ENCODE measurements at regions not wholly inside any gene's neighbourhood (a gene's known extent, or its start where the extent isn't known, plus 50 kb on each side); places are given as distances from the start of the nearest gene placed in this dataset.
"Not testable (repeated sequence)": the region's sequence is repeated elsewhere in the genome, so short reads cannot be mapped to it uniquely, and the experiment has no call there.

- peak overlapping the region in 5 of 21 experiments; percentile 12 to 66 (median 18) for H3K27ac ChIP-seq
- no peak overlapping the region for H3K4me3 ChIP-seq
Measured at GRCh38 chr5:173497685-173498084, 118.8 kb downstream of the BOD1 start.

- Histone ChIP-seq H3K4me3 (no peak overlapping the region), H3K27ac (peak overlapping the region in 2 of 21 experiments; percentile 9 to 22)
Measured at GRCh38 chr5:173496883-173497255, 119.6 kb downstream of the BOD1 start.

GRCh38 chr5:173496129-173496882 is 120.1 kb downstream of the BOD1 start:
- H3K4me3 ChIP-seq = no peak overlapping the region
- H3K27ac ChIP-seq = peak overlapping the region in 3 of 21 experiments; percentile 8 to 22 (median 21)

DNA sequence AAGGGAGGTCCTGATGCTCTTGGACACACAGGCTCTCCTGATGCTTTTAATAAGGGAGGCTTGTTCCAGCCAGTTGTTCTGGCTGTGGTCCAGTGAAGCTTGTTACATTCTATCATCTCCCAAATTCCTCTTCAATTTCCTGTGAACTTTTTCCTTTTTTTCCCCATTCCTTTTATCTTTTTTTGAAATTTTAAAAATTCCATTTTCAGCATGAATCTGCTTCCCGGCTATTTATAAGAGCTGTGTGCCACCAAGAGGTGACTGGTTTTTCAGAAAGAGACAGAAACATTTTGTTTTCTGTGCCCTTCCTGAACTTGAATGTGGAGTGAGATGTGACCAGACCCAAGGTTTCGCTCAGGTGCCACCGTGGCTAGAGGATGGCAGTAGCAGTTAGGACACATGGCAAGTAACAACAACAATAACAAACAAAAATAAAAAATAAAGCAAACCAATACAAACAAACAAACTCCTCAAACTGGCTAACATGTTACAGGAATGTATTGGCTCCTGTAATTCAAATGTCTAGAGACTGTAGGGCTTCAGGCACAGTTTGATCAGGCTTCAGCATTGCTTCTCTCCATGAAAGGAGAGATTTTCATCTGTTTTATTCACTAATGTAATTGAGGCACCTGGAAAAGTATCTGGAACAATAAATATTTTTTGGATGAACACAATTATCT is 121.1 kb downstream of the BOD1 start:
- H3K4me3 ChIP-seq = no peak overlapping the region
- H3K27ac ChIP-seq = peak overlapping the region in 3 of 21 experiments; percentile 8 to 22 (median 9)

- Histone ChIP-seq H3K4me3 (no peak overlapping the region), H3K27ac (peak overlapping the region in 2 of 21 experiments; percentile 31 to 36)
Measured at GRCh38 chr5:173494446-173494845, 122.0 kb downstream of the BOD1 start.

- no peak overlapping the region for H3K27ac ChIP-seq
Measured at GRCh38 chr5:173493846-173494245, 122.6 kb downstream of the BOD1 start.

GRCh38 chr5:173493040-173493439 is 123.4 kb downstream of the BOD1 start:
- Histone ChIP-seq H3K27ac (no peak overlapping the region), H3K4me3 (no peak overlapping the region)

More at GRCh38 chr5:173493846-173494245, 122.6 kb downstream of the BOD1 start:
- H3K4me3 ChIP-seq = no peak overlapping the region

GRCh38 chr5:173490681-173491080 is 125.8 kb downstream of the BOD1 start:
- no peak overlapping the region for H3K4me3 ChIP-seq
- no peak overlapping the region for H3K27ac ChIP-seq

GRCh38 chr5:173488144-173488543 is 128.3 kb downstream of the BOD1 start:
- Histone ChIP-seq H3K27ac (no peak overlapping the region), H3K4me3 (no peak overlapping the region)

GRCh38 chr5:173487300-173487699 is 129.2 kb downstream of the BOD1 start:
- no peak overlapping the region for H3K4me3 ChIP-seq
- H3K27ac ChIP-seq = no peak overlapping the region

DNA sequence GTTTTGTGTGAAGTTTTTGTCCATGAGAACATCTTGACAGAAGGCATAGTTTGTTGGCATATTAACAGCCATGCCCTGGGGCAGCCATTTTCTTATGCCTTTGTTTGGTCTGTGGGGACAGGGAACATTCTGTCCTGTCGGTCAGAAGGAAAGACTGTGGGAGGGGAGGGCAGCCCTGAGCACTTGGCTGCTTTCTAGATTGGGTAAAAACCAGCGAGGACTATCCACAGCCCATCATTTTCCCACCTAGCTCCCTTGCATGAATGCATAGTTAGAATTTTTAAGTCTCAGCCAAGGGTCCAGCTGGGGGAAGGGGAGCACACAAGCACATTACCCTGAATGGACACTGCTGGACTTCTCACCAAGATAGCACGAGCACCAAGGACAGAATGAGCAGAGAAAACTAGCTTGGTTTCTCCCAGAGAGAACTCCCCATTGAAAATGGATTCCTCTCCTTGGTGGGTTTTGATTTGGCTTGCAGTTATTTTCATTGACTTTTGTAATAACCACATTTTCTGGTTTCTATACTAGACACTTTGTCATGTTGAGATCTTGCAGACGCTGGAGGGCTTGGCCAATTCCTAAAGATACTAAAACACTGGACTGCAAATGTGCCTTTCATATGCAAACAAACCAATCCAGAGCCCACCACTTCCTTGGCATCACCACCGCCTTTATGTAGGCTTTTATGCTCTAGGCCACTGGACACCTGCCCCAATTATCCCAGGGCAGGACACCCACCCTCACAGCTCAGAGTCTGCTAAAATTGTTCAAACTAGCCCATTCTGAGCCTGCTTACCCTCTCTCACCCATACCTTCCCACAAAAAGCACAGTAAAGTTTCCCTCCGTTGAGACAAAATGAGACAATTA is 129.9 kb downstream of the BOD1 start:
- Histone ChIP-seq H3K27ac (no peak overlapping the region), H3K4me3 (no peak overlapping the region)

DNA sequence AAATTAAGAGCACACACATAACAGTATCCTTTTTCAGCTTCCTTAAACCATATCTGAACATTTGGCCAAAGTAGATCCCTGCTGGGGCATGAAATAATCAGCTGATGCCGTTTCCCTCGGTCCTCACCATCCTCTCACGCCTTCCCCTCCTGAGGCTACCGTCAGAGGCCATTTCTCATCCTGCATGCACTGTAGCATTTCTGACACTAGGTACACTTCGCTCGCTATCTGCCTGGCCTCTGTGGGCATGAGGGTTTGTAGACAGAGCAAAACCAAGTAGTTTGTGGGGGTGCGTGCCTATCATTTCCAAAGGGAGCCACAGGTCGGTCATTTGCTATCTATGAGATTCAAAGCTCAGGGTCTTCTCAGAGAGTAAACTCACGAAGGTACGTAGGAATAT is 131.9 kb downstream of the BOD1 start:
- H3K4me3 ChIP-seq = no peak overlapping the region
- no peak overlapping the region for H3K27ac ChIP-seq

DNA sequence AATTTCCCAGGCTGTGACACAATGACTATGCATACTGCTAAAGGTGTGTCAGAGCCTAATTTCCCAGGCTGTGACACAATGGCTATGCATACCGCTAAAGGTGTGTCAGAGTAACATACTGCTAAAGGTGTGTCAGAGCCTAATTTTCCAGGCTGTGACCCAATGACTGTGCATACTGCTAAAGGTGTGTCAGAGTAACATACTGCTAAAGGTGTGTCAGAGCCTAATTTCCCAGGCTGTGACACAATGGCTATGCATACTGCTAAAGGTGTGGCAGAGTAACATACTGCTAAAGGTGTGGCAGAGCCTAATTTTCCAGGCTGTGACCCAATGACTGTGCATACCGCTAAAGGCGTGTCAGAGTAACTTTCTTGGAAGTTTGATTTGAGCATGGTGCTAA is 132.9 kb downstream of the BOD1 start:
- H3K4me3 ChIP-seq, H3K27ac ChIP-seq: not testable (repeated sequence)

- Histone ChIP-seq H3K4me3 (no peak overlapping the region), H3K27ac (no peak overlapping the region)
Measured at GRCh38 chr5:173483160-173483559, 133.3 kb downstream of the BOD1 start.

GRCh38 chr5:173481821-173482220 is 134.6 kb downstream of the BOD1 start:
- no peak overlapping the region for H3K4me3 ChIP-seq
- H3K27ac ChIP-seq = no peak overlapping the region

GRCh38 chr5:173480896-173481295 is 135.6 kb downstream of the BOD1 start:
- peak overlapping the region in 1 of 21 experiments; percentile 11 for H3K27ac ChIP-seq
- H3K4me3 ChIP-seq = no peak overlapping the region

DNA sequence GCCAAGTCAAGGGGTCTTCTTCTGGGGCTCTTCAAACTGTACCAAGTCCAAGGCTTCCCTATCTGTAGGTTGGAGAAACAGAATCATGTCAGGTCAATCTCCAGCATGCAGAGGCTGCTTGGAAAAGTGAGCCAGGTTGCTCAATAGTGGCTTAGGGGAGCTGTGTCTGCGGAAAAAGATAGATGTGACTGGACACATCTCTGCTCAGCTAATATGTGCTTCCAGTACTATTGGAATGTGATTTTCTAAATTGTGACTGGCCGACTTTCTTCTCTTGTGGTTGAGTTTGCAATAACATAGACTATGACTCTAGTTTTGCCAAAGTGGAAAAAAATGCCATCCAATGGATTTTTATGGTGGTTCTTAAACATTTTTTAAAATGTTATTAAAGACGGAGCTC is 136.7 kb downstream of the BOD1 start:
- no peak overlapping the region for H3K4me3 ChIP-seq
- H3K27ac ChIP-seq = peak overlapping the region in 1 of 21 experiments; percentile 80

- H3K27ac ChIP-seq = peak overlapping the region in 10 of 21 experiments; percentile 10 to 80 (median 54)
- H3K4me3 ChIP-seq = no peak overlapping the region
Measured at GRCh38 chr5:173477345-173478040, 139.0 kb downstream of the BOD1 start.

DNA sequence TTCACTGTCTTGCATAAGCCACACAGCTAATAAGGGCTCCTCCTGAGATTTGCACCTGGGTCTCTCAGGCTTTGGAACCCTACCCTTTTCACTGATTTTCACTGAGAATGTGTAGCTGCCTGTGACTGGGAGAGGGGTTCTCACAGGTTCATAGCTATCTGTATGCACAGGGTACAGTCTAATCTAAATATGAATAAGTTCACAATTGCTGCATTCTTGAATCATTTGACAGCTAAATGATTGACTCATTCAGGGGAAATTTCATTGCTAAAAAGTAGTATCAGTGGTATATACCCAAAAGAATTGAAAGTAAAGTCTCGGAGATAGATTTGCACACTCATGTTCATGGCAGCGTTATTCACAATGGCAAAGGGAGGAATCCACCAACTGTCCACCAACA is 140.7 kb downstream of the BOD1 start:
- no peak overlapping the region for H3K27ac ChIP-seq

GRCh38 chr5:173474881-173475287 is 141.6 kb downstream of the BOD1 start:
- Histone ChIP-seq H3K27ac (peak overlapping the region in 1 of 21 experiments; percentile 9), H3K4me3 (no peak overlapping the region)

More for the DNA sequence above, 140.7 kb downstream of the BOD1 start:
- H3K4me3 ChIP-seq = no peak overlapping the region
